B cell (primary cell): ENCODE measurements at regions not wholly inside any gene's neighbourhood (a gene's known extent, or its start where the extent isn't known, plus 50 kb on each side); places are given as distances from the start of the nearest gene placed in this dataset.

Experiments used
- ATAC-seq: fragments of 200-7000 bp; cut with Tn5 transposase; one replicate; pipeline ENCODE4 v1.10.0; 2021; ENCODE audit warnings: low read depth, mild to moderate bottlenecking, moderate number of reproducible peaks, moderate library complexity
- CTCF ChIA-PET: fragments of 350-600 bp; sonication (Branson Sonifier 250); formaldehyde crosslinking; loops from one replicate; lab custom pipeline; 2021; ENCODE audit warnings: antibody characterized with exemption, inconsistent platforms; lab: Charles Lee
- POLR2A ChIA-PET: fragments of 350-600 bp; sonication (Branson Sonifier 250); formaldehyde crosslinking; loops from one replicate; lab custom pipeline; 2021; ENCODE audit warnings: antibody characterized with exemption; lab: Charles Lee
- DNase-seq: peaks from one replicate; pipeline ENCODE4 v3.0.0; 2013
- H2AFZ ChIP-seq: 2 replicates; pipeline ENCODE4 v1.6.1; 2012; ENCODE audit warnings: mild to moderate bottlenecking, low read depth, low read length; ENCODE audit not compliant: insufficient read depth, poor library complexity, severe bottlenecking
- H3K27ac ChIP-seq, 2 donors: 1 replicate in 1 of 2; 2 replicates in 1 of 2; pipeline ENCODE4 v1.5.1; 2012 to 2013; ENCODE audit warnings: low read length in 2 of 2, mild to moderate bottlenecking in 2 of 2, moderate library complexity in 1 of 2
- H3K27me3 ChIP-seq, 4 experiments: fragments of 200-600 bp in 1 of 4; sonication (generic) in 1 of 4; replicated peaks in 1 of 4; 1 replicate in 2 of 4; 2 replicates in 2 of 4; pipeline versions ENCODE4 v1.6.1 to v1.7.0; 2013 to 2016; ENCODE audit warnings: low read length in 3 of 4, mild to moderate bottlenecking in 2 of 4, mixed read lengths in 1 of 4, moderate library complexity in 1 of 4; ENCODE audit not compliant: insufficient read depth in 4 of 4, control insufficient read depth in 3 of 4; ENCODE audit errors: control extremely low read depth in 1 of 4
- H3K36me3 ChIP-seq, 2 experiments: replicated peaks in 1 of 2; 1 replicate in 1 of 2; 2 replicates in 1 of 2; pipeline versions ENCODE4 v1.6.1 to v1.7.1; 2013; ENCODE audit warnings: low read length in 1 of 2; ENCODE audit not compliant: insufficient read depth in 2 of 2, control insufficient read depth in 1 of 2; ENCODE audit errors: control extremely low read depth in 1 of 2, extremely low read depth in 1 of 2
- H3K4me1 ChIP-seq, 2 donors: fragments of 200-600 bp in 1 of 2; sonication (generic) in 1 of 2; 1 replicate in 1 of 2; 2 replicates in 1 of 2; pipeline versions ENCODE4 v1.5.1 to v1.6.1; 2013 to 2017; ENCODE audit warnings: low read length in 2 of 2; ENCODE audit not compliant: control insufficient read depth in 2 of 2, insufficient read depth in 2 of 2
- H3K4me2 ChIP-seq: replicated peaks from 2 replicates; pipeline ENCODE3; 2012; ENCODE audit warnings: mild to moderate bottlenecking, low read depth, low read length; ENCODE audit not compliant: poor library complexity, severe bottlenecking
- H3K4me3 ChIP-seq, 5 experiments: fragments of 200-600 bp in 1 of 5; sonication (generic) in 1 of 5; 1 replicate in 3 of 5; 2 replicates in 2 of 5; pipeline versions ENCODE4 v1.5.1 to v1.7.0; 2011 to 2016; ENCODE audit warnings: low read length in 4 of 5, mild to moderate bottlenecking in 4 of 5, low read depth in 2 of 5, control low read depth in 1 of 5, moderate library complexity in 1 of 5; ENCODE audit not compliant: insufficient read depth in 1 of 5; ENCODE audit errors: control extremely low read depth in 1 of 5, extremely low read depth in 1 of 5
- H3K79me2 ChIP-seq: fragments of 200-600 bp; sonication (generic); one replicate; pipeline ENCODE4 v1.6.0; 2016; ENCODE audit warnings: low read length; ENCODE audit not compliant: control insufficient read depth, insufficient read depth
- H3K9ac ChIP-seq: fragments of 200-600 bp; sonication (generic); 2 replicates; pipeline ENCODE4 v1.6.1; 2017; ENCODE audit warnings: mild to moderate bottlenecking, low read length, moderate library complexity
- H3K9me3 ChIP-seq, 3 donors: one replicate each; pipeline versions ENCODE4 v1.6.1 to v1.7.1; 2013; ENCODE audit warnings: low read length in 2 of 3; ENCODE audit not compliant: control insufficient read depth in 2 of 3, insufficient read depth in 1 of 3; ENCODE audit errors: control extremely low read depth in 1 of 3
- H4K20me1 ChIP-seq: 2 replicates; pipeline ENCODE4 v1.6.0; 2012; ENCODE audit warnings: mild to moderate bottlenecking, low read length; ENCODE audit not compliant: insufficient read depth, control insufficient read depth, poor library complexity, severe bottlenecking
- H3K27ac Mint-ChIP-seq: one replicate; pipeline ENCODE4 v1.8.0; 2021; ENCODE audit warnings: mixed read lengths
- H3K27me3 Mint-ChIP-seq: one replicate; pipeline ENCODE4 v1.8.0; 2021; ENCODE audit warnings: mixed read lengths
- H3K4me1 Mint-ChIP-seq: one replicate; pipeline ENCODE4 v1.8.0; 2021; ENCODE audit warnings: mixed read lengths
- H3K4me3 Mint-ChIP-seq: one replicate; pipeline ENCODE4 v1.8.0; 2021; ENCODE audit warnings: mixed read lengths
- H3K9me3 Mint-ChIP-seq: one replicate; pipeline ENCODE4 v1.8.0; 2022; ENCODE audit warnings: mixed read lengths; ENCODE audit not compliant: insufficient read depth
- EZH2 ChIP-seq: IDR thresholded peaks from 2 replicates; pipeline ENCODE4 v1.6.1; 2012; ENCODE audit warnings: borderline replicate concordance, low read depth, mild to moderate bottlenecking, moderate library complexity, low read length; ENCODE audit not compliant: insufficient read depth, poor library complexity, severe bottlenecking
- WGBS: methylation state at CpG from one replicate; pipeline ENCODE4 v1.1.5; 2013; ENCODE audit warnings: missing lambda C conversion rate; ENCODE audit not compliant: insufficient coverage; 5-methylcytosine and 5-hydroxymethylcytosine counted together
- intact Hi-C: fragments of 100-400 bp; cut with micrococcal nuclease; formaldehyde crosslinking; loops from one replicate; pipeline ENCODE4 v1.10.0; 2022
- TF ChIP-seq, protein P1 (sequence below): fragments of 200-600 bp; IDR thresholded peaks from one replicate; pipeline ENCODE4 v1.8.0; 2022; ENCODE audit warnings: antibody characterized with exemption, mild to moderate bottlenecking

DNA sequence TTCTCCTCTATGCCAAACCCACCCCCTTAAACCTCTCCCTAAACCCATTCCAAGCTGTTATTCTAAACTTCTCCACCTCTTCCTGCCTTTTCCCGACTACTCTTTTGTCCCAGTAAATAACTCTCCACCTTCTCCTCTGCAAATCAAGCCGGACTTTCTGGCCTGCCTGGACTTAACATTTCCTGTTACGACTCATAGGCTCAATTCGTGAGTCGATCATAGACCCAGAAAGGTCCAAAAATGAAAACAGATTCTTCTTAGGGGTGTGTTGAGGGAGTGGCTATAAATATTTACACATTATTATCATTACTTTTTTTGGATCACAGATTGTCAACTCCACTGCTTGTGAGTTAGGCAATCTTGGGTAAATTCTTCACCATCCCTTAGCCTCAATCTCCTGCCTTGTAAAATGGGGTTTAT lies 59.0 kb upstream of the HABP2 start:
- H3K9me3 ChIP-seq: peaks cover 0 to 4% (median 0%) of the 10 kb centered on the region in 3 donors
- ATAC-seq: no peak
- no peak overlapping the region for H3K4me3 ChIP-seq
- no peak for DNase-seq
- ChIA-PET POLR2A (no interaction called here), CTCF (no interaction called here)
- Mint-ChIP-seq H3K27ac (no peak overlapping the region), H3K9me3 (no peaks in the 10 kb centered on the region), H3K4me1 (no peaks in the 10 kb centered on the region), H3K4me3 (no peak overlapping the region), H3K27me3 (peaks cover 9% of the 10 kb centered on the region)
- no peaks in the 10 kb centered on the region for H3K79me2 ChIP-seq
- no peak overlapping the region for H3K4me2 ChIP-seq
- no peak overlapping the region for H2AFZ ChIP-seq
- no peaks in the 10 kb centered on the region for H4K20me1 ChIP-seq
- no peak overlapping the region for H3K9ac ChIP-seq
- H3K27me3 ChIP-seq: no peaks in the 10 kb centered on the region
- WGBS: 56% methylated on average over 1 of the region's 5 CpGs
- H3K27ac ChIP-seq: no peak overlapping the region
- intact Hi-C loops: no loop called here
- H3K4me1 ChIP-seq: no peaks in the 10 kb centered on the region
- TF ChIP-seq, protein P1, sequence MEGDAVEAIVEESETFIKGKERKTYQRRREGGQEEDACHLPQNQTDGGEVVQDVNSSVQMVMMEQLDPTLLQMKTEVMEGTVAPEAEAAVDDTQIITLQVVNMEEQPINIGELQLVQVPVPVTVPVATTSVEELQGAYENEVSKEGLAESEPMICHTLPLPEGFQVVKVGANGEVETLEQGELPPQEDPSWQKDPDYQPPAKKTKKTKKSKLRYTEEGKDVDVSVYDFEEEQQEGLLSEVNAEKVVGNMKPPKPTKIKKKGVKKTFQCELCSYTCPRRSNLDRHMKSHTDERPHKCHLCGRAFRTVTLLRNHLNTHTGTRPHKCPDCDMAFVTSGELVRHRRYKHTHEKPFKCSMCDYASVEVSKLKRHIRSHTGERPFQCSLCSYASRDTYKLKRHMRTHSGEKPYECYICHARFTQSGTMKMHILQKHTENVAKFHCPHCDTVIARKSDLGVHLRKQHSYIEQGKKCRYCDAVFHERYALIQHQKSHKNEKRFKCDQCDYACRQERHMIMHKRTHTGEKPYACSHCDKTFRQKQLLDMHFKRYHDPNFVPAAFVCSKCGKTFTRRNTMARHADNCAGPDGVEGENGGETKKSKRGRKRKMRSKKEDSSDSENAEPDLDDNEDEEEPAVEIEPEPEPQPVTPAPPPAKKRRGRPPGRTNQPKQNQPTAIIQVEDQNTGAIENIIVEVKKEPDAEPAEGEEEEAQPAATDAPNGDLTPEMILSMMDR: no peak
- TF ChIP-seq EZH2: no peak
- no peaks in the 10 kb centered on the region for H3K36me3 ChIP-seq

DNA sequence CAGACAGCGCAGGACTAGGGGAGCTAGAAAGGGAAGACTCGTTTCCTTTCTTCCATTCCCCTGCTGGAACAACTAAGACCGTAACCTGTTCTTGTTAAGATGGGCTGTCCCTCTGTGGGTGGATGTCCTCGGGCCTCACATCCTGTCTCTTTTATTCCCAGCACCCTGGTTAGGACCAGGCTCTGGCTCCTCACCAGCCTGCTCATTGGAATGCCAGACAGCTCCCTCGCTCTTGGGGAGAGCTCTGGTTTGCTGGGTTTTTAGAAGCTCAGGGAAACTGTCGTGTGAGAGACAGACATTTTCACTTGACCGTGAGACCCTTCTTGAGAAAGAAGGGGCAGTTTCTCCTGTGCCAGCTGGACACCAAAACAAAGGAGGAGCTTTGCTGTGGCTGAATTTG lies 58.1 kb upstream of the HABP2 start:
- CTCF ChIA-PET: no interaction called here
- H3K27ac Mint-ChIP-seq: no peak overlapping the region
- POLR2A ChIA-PET: no interaction called here
- no peak for ATAC-seq
- no peak for TF ChIP-seq EZH2
- TF ChIP-seq, protein P1: no peak
- H3K27me3 Mint-ChIP-seq: peaks cover 9% of the 10 kb centered on the region
- Histone ChIP-seq H3K9ac (no peak overlapping the region), H3K36me3 (no peaks in the 10 kb centered on the region), H3K9me3 (peaks cover 0 to 4% (median 0%) of the 10 kb centered on the region in 3 donors), H3K4me2 (no peak overlapping the region), H3K4me3 (no peak overlapping the region), H2AFZ (no peak overlapping the region), H3K27me3 (no peaks in the 10 kb centered on the region), H3K79me2 (no peaks in the 10 kb centered on the region), H4K20me1 (no peaks in the 10 kb centered on the region), H3K4me1 (no peaks in the 10 kb centered on the region), H3K27ac (no peak overlapping the region)
- H3K9me3 Mint-ChIP-seq: no peaks in the 10 kb centered on the region
- no peak overlapping the region for H3K4me3 Mint-ChIP-seq
- no peak for DNase-seq
- no peaks in the 10 kb centered on the region for H3K4me1 Mint-ChIP-seq
- intact Hi-C loops: no loop called here
- 91% methylated on average over 7 of the region's 7 CpGs for WGBS
